SU-DHL-6 (cell line): ENCODE measurements at regions not wholly inside any gene's neighbourhood (a gene's known extent, or its start where the extent isn't known, plus 50 kb on each side); places are given as distances from the start of the nearest gene placed in this dataset.

Experiments
- H2AFZ ChIP-seq: fragments of 200-600 bp; sonication (generic); 2 replicates; pipeline ENCODE4 v1.6.1; 2014; ENCODE audit warnings: low read depth, mild to moderate bottlenecking, moderate library complexity, mixed read lengths, antibody characterized with exemption, low read length; ENCODE audit not compliant: severe bottlenecking
- H3F3A ChIP-seq: fragments of 200-600 bp; shearing (Covaris generic); 2 replicates; pipeline ENCODE4 v1.6.0; 2016; ENCODE audit warnings: antibody characterized with exemption, mild to moderate bottlenecking; ENCODE audit not compliant: insufficient read depth
- H3K27ac ChIP-seq: fragments of 200-600 bp; sonication (generic); 2 replicates; pipeline ENCODE4 v1.5.1; 2016; ENCODE audit warnings: low read depth, mild to moderate bottlenecking, low read length, moderate library complexity, mixed read lengths
- H3K27me3 ChIP-seq: fragments of 200-600 bp; sonication (generic), shearing (Covaris generic); 2 replicates; pipeline ENCODE4 v1.6.0; 2014; ENCODE audit warnings: mild to moderate bottlenecking, low read length
- H3K36me3 ChIP-seq: fragments of 200-600 bp; sonication (generic); 2 replicates; pipeline ENCODE4 v1.6.1; 2014; ENCODE audit warnings: mild to moderate bottlenecking, low read length, mixed read lengths
- H3K4me2 ChIP-seq: fragments of 300-600, 200-600 bp; shearing (Covaris generic), sonication (generic); 2 replicates; pipeline ENCODE4 v1.6.0; 2014; ENCODE audit warnings: low read length, low read depth, mild to moderate bottlenecking; ENCODE audit not compliant: poor library complexity, severe bottlenecking
- H3K4me3 ChIP-seq: fragments of 200-600 bp; sonication (generic); 2 replicates; pipeline ENCODE4 v1.5.1; 2014; ENCODE audit warnings: antibody characterized with exemption, low read length, mild to moderate bottlenecking, mixed read lengths; ENCODE audit not compliant: insufficient read depth, poor library complexity, severe bottlenecking
- H3K79me2 ChIP-seq: fragments of 200-600 bp; sonication (generic); 2 replicates; pipeline ENCODE4 v1.6.1; 2014; ENCODE audit warnings: mild to moderate bottlenecking, low read length, moderate library complexity; ENCODE audit not compliant: insufficient read depth
- H3K9ac ChIP-seq: fragments of 200-600 bp; sonication (generic); 2 replicates; pipeline ENCODE4 v1.7.0; 2014; ENCODE audit warnings: mild to moderate bottlenecking, low read length
- H3K9me2 ChIP-seq: fragments of 200-600 bp; sonication (generic); replicated peaks from 2 replicates; pipeline ENCODE4 v1.6.1; 2014; ENCODE audit warnings: low read length; ENCODE audit not compliant: insufficient read depth
- H3K9me3 ChIP-seq: fragments of 200-600 bp; sonication (generic); 2 replicates; pipeline ENCODE4 v1.6.1; 2014; ENCODE audit warnings: low read length, mixed read lengths; ENCODE audit not compliant: insufficient read depth
- H4K20me1 ChIP-seq: fragments of 200-600 bp; sonication (generic); 2 replicates; pipeline ENCODE4 v1.6.1; 2014; ENCODE audit warnings: low read depth, mild to moderate bottlenecking, antibody characterized with exemption, low read length, moderate library complexity, mixed read lengths
- EZH2phosphoT487 ChIP-seq: fragments of 200-600 bp; sonication (generic), shearing (Covaris generic); conservative IDR thresholded peaks from 2 replicates; pipeline ENCODE4 v1.6.1; 2018; ENCODE audit warnings: mild to moderate bottlenecking, antibody characterized with exemption, low read length, moderate library complexity, mixed read lengths
- TF ChIP-seq, protein P1 (sequence below): fragments of 200-600 bp; sonication (generic); IDR thresholded peaks from one replicate; pipeline ENCODE4 v1.5.1; 2017; ENCODE audit warnings: antibody characterized with exemption, mild to moderate bottlenecking, low read length, moderate library complexity; ENCODE audit not compliant: insufficient read depth, poor library complexity, severe bottlenecking

DNA sequence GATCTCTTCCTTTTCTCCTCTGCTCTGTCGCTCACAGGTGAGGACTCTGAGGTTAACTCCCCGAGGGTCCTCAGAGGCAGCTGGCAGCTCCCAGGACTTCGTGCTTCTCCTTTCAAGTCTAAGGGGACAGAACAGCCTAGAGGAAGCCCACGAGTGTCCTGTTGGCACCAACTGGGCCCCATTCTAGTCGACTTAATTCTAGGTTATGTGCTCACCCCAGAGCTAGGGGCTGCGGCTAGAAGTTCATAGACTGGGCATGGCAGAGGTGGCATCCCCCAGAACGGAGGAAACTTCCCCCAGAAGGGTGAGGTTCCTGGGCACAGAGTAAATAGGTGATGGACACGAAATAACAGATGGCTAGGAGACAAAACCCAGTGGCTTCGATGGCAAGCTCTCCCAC is 259.4 kb downstream of the TEX36 start:
- Histone ChIP-seq H2AFZ (no peak overlapping the region), H3K9me2 (no peaks in the 10 kb centered on the region), H3K27ac (no peak overlapping the region), H3F3A (no peaks in the 10 kb centered on the region), H3K4me3 (no peak overlapping the region), H3K27me3 (peaks cover 4% of the 10 kb centered on the region; the same call in 1 of the 2 replicates), H3K4me2 (no peak overlapping the region), H4K20me1 (no peaks in the 10 kb centered on the region), H3K36me3 (no peaks in the 10 kb centered on the region), H3K9me3 (no peaks in the 10 kb centered on the region), H3K9ac (no peak overlapping the region), H3K79me2 (no peaks in the 10 kb centered on the region)
- no peak for TF ChIP-seq EZH2phosphoT487
- TF ChIP-seq, protein P1, sequence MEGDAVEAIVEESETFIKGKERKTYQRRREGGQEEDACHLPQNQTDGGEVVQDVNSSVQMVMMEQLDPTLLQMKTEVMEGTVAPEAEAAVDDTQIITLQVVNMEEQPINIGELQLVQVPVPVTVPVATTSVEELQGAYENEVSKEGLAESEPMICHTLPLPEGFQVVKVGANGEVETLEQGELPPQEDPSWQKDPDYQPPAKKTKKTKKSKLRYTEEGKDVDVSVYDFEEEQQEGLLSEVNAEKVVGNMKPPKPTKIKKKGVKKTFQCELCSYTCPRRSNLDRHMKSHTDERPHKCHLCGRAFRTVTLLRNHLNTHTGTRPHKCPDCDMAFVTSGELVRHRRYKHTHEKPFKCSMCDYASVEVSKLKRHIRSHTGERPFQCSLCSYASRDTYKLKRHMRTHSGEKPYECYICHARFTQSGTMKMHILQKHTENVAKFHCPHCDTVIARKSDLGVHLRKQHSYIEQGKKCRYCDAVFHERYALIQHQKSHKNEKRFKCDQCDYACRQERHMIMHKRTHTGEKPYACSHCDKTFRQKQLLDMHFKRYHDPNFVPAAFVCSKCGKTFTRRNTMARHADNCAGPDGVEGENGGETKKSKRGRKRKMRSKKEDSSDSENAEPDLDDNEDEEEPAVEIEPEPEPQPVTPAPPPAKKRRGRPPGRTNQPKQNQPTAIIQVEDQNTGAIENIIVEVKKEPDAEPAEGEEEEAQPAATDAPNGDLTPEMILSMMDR: no peak

DNA sequence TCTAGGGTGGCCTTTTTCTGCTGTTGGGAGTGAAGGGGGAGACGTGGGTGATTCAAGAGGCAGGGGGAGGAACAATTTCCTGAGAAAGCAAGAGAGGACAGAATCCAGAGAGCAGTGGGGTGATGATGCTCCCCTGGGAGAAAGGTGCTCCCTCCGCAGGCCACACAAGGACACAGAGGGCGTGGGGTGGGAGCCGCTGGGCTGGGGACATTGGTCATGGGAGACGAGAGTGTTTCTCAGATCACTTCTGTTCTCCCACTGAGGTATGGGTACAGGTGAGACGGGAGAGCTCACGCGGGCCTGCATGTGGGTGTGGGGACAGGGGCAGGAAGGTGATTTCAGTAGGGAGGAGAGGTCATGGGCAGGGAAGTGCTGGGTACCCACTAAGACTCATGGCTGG is 259.5 kb upstream of the CTBP2 start:
- no peaks in the 10 kb centered on the region for H3F3A ChIP-seq
- H3K9me3 ChIP-seq: no peaks in the 10 kb centered on the region
- no peak overlapping the region for H3K4me2 ChIP-seq
- H3K4me3 ChIP-seq: no peak overlapping the region
- peaks cover 4% of the 10 kb centered on the region; the same call in 1 of the 2 replicates for H3K27me3 ChIP-seq
- no peaks in the 10 kb centered on the region for H4K20me1 ChIP-seq
- no peak overlapping the region for H3K27ac ChIP-seq
- no peak overlapping the region for H2AFZ ChIP-seq
- no peak for TF ChIP-seq EZH2phosphoT487
- TF ChIP-seq, protein P1: no peak
- H3K9ac ChIP-seq: no peak overlapping the region
- no peaks in the 10 kb centered on the region for H3K79me2 ChIP-seq
- no peaks in the 10 kb centered on the region for H3K36me3 ChIP-seq
- no peaks in the 10 kb centered on the region for H3K9me2 ChIP-seq

DNA sequence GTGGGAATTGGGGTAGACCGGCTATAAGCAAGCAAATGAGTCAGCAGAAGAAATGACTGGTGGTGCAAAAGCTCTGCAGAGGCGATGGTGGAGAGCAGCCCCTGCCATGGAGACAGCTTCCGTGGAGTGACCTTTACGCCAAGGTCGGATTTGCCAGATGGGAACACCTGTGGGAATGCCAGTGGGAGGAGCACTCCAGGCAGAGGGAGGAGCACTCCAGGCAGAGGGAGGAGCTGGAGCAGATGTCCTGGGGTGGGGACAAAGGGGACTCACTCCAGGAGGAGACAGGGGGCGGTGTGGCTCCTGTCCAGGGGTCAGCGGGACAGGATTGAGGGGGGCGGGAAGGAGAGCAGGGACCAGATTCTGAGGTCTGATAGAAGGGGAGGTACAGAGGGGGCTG is 258.8 kb upstream of the CTBP2 start:
- H3K9me2 ChIP-seq: no peaks in the 10 kb centered on the region
- TF ChIP-seq, protein P1: no peak
- no peak for TF ChIP-seq EZH2phosphoT487
- H3K4me3 ChIP-seq: no peak overlapping the region
- H3K9ac ChIP-seq: no peak overlapping the region
- H3K9me3 ChIP-seq: no peaks in the 10 kb centered on the region
- H3F3A ChIP-seq: no peaks in the 10 kb centered on the region
- H3K27ac ChIP-seq: no peak overlapping the region
- no peak overlapping the region for H3K4me2 ChIP-seq
- peaks cover 4% of the 10 kb centered on the region; the same call in 1 of the 2 replicates for H3K27me3 ChIP-seq
- H4K20me1 ChIP-seq: no peaks in the 10 kb centered on the region
- H3K36me3 ChIP-seq: no peaks in the 10 kb centered on the region
- H3K79me2 ChIP-seq: no peaks in the 10 kb centered on the region
- no peak overlapping the region for H2AFZ ChIP-seq
